Kidney capillary endothelial cell (primary cell): ENCODE measurements at regions not wholly inside any gene's neighbourhood (a gene's known extent, or its start where the extent isn't known, plus 50 kb on each side); places are given as distances from the start of the nearest gene placed in this dataset.

Source experiments
- DNase-seq: peaks from one replicate; pipeline ENCODE4 v3.0.0-alpha.2; 2018; ENCODE audit warnings: low spot score

DNA sequence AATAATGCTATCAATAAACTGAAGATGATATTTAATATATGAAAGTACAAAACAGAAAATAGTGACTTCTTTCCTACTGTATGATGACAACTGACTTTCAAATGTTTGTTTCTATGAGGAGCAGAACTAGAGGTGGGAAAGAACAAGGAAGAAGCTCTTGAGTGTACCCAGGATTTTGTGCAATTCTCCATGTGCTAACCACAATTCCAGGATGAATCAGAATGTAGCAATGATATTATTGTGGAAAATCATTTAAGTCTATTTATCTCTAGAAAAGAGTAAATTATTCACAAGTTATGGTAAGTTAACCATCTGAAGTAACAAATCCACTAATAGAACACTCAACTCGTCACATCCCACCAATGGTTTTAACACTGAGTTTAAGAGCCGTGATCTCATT lies 324.1 kb upstream of the EMCN start:
- DNase-seq = no peak

DNA sequence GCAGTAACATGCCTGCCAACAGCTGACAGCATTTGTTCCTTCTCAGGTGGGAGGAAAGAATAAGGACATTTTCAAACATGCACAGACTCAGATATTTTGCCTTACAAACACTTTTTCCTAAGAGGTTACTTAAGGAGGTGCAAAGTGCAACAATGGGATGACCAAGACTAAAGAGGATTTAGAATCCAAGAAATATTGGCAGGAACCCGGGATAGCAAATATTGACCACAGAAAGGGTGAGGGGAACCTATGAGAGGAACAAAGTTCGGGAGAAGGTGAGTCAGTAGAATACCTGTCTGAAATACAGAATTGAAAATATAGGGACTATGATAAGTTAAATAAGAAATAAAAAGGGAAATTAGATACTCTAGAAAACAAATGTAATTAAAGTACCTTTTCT lies 321.9 kb upstream of the EMCN start:
- DNase-seq = no peak

DNA sequence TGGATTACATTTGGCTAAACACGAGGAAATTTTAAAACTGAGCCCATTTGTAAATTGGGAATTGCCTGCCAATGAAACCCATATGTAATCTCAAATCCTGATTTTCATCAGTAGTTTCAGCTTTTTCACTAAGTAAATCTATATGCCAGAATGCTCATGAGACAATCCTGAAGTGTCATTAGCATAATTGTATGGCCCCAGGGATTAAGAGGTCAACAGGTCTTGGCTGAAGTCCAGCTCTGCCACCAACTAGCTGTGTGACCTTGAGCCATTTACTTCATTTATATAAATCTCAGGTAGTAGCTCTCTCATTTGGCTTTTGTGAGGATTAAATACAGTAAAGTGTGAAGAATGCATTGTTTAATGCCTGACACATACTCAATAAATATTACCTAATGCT lies 320.5 kb upstream of the EMCN start:
- DNase-seq = no peak

DNA sequence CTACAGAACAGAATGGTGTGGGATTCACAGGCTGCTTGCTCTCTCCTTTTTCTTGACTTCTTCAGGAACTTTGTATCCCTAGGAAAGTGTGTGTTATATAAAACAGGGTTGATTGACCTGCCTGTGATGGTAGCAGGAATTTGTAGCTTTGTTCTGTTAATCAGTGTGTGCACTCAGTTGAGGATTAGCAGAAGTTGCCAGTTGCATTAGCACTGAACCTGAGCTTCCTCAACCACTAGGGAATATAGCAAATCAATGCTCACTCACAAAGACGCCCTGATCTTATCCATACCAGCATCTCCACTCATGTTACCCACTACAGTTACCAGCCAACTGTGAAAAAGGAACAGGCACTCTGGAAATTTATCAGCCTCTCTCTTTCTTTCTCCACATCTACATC lies 319.1 kb upstream of the EMCN start:
- DNase-seq = no peak

DNA sequence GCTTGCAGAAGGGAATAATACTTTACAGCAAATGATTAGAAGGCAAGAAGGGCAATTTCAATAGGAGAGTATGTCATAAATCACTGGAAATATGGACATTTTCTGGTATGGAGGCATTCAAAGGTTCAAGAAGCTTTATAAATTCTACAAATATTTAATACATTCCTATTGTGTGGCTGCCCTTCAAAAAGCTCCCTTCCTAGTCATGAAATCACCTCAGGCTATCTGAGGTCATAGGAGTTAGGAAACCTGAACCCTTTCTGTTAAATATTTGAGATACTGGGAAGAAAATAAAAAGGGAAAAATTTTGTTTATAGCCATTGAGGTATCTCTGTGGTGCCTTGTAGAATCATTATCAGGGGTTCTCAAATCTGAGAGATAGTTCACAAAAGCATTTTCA lies 316.8 kb upstream of the EMCN start:
- no peak for DNase-seq

DNA sequence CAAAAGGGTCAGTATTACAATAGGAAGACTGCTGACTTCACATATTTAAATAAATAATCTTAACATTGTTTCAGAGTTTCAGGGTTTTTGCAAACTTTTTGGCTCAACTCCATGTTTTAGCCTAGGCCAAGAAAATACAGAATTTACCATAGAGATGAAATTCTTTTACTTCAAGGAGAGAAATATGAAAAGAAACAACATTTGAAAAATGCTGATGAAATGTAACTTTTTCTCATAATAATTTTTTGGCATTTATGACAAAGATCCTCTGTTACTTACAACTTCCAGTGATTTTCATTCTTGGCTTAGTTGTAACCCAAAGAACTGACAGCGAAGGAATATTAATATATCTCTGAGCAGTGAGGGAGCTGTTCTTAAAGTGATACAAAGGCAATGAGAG lies 316.1 kb upstream of the EMCN start:
- DNase-seq = no peak

DNA sequence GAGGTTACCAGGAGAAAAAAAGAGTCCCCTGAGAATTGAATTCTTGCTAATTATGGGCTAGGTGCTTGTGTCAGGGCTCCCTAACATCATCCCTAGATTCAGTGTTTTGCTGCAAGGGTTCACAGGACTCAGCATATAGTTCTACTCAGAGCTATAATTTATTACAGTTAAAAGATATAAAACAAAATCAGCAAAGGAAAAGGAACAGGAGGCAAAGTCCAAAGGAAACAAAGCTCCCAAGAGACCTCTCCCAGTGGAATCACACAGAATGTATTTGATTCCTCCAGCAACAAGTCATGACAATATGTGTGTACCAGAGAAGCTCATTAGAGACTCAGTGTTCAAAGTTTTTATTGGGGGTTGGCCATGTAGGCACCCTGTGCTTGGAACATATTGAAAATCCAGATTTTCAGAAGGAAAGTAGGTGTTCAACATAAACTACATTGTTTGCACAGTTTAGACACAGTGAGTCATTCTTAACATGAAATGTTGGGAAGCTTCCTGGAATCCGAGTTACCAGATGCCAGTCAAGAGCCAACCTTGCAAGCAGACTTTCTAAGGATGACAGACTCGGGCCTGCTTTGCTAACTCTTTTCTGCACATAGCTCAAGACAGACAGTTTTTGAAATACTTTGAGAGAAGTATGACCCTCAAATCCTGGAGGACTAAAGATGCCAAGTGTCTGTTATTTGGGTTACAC lies 311.3 kb upstream of the EMCN start:
- peak; percentile 4 for DNase-seq

DNA sequence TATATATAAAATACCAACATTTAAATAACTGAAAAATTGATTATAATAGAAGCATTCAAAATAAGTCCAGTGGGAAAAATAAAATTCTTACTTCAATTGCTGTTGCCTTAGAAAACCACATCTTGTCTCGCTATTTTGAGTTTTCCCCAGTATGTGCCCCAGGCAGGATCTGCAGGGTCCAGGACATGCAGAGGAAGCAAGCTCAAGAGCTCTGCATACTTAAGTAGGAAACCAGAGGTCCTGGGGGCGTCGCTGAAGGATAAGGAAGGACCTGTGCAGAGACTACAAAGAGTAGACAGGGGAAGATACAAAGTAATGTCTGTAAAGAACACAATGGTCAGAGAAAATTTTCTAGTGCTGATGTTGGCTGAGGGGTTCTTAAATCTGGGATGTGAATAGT lies 310.5 kb upstream of the EMCN start:
- DNase-seq = no peak

DNA sequence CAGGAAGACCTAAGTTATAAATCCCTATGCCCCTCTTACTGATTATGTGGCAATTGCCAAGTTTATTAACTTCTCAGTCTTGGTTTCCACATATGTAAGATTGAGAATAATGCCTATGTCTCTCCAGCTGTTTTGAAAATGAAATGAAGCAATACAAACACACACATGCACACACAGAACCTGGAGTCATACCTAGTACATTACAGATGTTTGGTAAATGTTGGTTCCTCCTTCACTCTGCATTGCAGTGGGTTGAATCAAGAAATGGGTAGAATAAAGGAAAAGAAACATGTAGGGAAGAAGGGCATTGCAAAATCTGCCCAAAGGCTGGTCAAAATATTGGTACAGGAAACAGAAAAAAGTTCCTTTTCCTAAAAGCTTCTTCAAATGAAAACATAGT lies 309.9 kb upstream of the EMCN start:
- DNase-seq = no peak

DNA sequence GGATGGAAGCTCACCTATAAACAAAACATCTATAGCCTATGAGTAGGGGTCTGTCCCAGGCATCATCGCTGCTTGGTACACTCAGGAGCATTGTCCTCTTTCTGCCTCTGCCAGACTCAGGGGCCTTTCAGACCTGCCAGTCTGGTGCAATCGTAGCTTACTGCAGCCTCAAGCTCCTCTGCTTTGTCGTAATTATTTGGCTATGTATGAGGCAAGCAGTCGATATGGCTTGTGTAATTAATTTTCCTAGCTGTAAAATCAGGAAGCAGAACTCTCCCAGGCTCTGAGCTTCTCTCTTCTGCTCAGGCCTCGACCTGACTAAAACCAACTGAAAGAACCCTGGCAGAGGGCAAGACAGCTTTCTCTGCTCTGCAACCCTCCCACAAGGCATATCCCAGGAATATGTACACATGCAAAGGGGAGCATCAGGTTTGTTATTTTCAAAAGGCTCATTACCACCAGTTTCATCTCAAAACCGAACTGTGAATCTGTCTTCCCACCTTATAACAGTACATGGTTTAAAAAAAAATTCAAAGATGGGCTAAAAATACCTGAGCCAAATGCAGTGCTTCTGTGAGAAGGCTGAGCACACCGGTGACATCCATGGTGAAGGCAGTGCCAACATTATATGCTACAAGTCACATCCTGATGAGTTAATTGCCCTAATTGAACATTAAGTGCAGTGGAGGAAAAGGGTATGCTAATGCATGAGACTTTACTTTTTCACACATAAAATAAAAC lies 309.2 kb upstream of the EMCN start:
- DNase-seq = no peak

DNA sequence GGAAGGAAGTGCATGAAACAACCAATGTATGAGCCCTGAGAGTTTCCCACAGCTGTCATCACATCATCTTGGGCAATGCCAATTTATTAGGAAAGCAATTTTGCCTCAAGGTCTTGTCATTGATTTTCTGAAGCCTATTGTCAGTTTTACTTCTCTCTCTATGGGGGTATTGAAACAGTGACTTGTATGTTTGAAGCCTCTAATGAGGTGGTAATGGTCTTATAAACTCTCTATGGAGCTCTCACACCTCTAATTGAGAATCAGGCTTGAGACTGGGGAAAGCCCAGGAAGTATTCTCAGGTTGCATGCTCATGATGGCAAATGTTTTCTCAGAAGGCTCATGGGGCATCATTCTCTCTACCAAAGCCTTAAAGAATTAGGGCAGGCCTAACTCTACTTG lies 308.2 kb upstream of the EMCN start:
- DNase-seq = no peak

DNA sequence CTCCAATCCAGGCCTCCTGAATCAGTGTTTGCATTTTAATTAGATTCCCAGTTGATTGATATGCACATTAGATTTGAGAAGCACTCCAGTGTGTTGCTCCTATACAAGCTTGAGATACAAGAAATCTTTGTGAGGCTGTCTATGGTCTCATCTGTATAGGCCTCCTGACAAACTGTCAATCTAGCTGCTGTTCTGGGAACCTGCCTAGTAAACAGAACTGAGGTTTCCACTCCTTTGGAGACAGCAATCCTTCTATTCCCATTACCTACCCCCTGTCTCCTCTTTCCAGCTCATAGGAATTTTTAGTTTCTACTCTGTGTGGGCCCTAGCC lies 306.1 kb upstream of the EMCN start:
- DNase-seq = no peak

DNA sequence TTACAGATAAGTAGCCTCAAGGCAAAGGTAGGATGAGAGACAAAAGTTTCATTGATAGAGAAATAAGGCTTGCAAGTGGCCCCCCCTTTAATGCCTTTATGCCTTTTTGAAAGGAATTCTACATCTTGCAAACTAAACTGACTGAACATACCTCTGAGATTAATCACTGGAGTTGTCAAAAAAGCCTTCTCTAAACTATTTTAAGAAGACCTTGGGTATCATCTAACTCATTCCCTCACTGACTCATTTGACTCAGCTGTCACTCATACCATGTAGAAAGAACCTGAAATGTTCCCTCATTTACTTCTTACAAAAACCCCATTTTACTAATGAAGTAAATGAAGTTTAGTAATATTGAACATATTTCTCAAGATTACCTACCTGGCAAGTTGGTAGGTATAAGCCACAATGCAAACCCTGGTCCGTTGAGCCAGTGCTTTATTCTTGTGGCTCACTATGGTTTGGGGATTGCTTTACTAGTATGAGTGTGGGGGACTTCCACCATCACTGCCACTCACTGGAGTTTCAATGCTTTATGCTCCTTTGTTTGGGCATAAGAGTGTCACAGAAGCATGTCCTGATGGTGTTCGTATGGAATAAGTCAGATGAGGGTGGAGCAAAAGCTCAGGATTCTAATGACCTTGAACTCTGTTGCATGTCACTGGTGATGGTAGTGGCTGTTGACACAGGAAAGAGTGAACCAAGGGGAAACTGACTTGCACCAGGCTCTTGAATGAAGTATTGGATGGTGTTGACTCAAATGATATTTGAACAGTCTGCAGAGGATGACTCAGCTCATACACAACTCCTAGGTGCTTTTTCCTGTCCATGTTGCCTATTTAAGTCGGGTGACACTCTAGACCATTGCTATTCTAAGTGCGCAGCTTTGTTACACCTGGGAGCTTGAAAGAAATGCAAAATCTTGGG lies 305.5 kb upstream of the EMCN start:
- peak; percentile 11 for DNase-seq

DNA sequence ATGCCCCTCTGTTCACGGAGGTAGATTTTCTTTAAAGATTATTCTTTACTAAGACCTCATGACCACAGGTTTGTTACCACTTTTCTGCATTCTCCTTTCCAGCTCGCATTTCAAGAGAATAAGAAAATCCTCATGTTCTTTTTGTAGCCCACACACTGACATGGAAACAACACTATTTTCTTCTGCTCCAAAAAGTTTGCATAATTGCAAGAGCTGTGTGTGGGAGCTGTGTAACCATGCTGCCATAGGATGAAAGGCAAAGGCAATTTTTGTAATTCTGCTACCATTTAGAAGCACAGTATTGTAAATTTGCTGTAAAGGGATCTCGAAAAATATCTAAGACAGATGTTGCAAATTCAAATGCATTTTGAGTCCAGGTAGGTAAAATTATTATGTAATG lies 302.4 kb upstream of the EMCN start:
- DNase-seq = no peak

DNA sequence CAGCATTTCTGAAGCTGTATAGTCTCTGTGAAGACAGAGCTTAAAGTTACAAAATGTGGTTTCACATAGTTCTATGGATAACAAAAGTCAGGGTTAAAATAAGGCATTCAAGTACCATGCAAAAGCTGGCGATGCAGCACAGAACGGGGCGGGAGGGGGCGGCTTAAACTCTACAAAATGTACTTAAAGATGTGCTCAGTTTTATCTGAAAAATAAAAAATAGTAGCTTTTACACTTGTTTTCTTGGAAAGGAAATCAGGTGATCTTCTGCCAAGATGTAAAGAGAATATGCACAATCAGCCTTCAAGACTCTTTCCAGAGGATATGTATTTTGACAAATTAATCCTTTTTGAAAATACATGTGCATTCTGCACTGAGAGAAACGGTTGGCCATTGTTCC lies 301.7 kb upstream of the EMCN start:
- DNase-seq = no peak

DNA sequence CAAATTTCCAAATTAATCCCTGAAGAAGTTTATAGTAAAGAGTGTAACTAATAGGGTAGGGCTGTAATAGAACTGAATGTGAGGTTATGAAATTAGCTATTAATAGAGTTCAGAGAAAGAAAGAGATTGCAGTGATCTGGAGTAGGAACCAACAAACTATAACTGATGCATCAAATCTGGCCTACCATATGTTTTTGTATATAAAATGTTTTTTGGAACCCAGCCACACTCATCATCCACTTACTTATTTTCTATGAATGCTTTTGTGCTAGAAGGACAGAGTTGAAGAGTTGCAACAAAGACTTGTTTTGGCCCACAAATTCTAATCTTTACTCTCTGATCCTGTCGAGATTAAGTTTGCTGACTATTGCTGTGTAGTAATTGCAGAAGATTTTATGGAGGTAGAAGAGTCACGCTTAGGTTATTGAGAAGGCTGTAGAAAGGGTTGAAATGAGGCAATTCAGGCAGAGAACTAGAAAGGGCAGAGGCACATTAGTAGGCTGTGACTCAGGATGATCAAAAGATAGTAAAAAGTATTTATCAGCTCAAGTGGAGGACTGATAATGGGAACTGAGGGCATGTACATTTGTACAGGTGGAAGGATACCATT lies 298.7 kb upstream of the EMCN start:
- DNase-seq = no peak

DNA sequence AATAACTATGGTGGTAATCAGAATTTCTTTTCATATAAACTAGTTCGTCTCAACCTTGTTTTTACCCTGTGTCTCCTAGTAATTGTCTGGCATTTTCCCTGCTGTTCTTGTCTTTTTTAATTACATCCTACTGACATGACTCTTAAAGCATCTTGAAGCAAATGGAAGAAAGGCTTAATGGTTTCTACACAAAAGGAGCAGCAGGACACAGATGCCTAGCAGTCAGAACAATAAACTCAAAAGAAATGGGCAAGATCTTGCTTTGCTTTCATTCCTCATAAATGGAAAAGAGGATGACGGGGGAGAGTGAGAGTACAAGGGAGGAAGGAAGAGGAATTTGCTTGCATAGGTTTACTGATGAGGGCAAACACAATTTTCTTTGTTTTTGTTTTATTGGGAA lies 293.2 kb upstream of the EMCN start:
- no peak for DNase-seq

DNA sequence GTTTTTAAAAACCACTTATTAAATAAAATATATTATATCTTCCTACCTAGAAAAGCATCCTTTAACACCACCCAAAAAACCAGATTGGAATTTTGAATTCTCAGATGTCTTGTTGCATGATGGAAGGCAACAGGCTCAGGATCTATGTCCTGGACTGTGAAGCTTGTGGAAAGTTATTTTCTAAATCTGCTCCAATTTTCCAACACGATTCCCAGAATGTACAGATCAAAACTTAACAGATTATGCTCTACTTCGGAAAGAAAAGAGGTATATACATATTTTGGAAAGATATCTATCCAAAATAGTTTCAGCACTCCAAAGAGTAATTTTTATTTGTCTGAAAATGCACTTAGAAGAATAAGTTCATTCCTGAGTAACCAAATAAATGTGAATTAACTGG lies 291.7 kb upstream of the EMCN start:
- DNase-seq = no peak

DNA sequence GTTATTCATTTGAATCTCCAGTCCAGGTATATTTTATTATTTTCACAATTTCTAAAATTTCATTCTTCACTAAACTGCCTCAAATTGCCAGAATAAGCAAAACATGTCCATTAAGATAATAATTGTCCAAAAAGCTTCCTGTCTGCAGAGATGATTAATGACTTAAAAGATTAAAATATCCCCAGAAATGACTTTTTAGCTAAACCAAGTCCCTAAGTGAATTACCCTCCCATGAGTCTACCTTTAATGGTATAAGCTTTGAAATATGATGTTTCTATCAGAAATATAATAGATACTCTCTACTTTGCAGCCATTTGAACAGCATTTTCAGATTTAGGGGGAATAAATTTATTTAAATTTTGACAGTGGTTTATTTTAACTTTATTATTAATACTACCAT lies 289.2 kb upstream of the EMCN start:
- no peak for DNase-seq

DNA sequence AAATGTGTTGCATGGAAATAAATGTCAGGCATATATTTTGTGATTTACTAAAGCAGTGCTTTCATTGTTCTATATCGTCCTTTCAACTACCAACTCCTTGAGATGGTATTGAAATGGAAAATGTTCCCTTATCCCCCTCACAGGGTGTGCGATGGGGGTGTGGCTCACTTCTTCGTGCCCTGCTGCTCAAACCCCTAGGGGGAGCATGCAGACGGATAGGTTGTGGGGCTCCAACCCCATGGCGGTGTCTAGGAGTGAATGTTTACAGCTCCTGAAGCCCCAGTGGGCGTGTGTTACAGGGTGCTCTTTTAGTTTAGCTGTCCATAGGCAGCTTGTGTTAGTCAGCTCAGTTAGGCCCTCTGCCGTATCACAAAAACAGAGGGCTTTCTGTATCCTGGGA lies 287.7 kb upstream of the EMCN start:
- DNase-seq = no peak

DNA sequence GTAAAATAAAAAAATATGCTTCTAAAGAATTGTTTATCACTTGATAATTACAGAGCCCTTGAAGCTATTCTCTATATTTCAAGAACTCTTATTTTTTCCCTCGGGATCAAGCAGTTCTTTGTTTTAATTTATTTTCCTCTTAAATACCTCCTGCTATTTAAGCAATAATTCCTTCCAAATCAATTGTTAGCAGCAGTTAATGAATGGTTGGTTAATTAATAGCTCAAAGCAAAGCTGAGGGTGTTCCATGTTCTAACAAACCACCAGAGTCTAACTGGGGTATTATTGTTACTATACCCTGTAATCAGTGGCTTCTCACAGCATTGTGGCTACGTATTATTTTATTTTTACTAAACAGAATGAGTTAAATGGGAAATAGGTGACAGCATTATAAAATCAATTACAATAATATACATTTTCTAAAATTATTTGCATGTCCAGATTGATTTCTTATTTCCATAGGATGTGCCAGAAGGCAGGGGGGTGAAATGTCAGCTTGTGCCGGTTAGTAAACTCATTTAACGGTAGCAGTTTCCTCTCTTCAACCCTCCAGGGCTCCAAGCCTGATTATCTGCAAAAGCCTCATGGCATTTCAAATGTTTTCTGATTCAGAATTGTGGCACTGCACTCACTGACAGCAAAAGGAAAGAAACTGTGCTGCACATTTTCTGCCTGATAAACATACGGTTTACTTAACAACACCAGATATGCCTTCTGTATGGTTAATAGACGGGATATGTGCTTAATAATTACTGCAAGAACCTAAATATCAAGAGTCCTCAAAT lies 286.9 kb upstream of the EMCN start:
- no peak for DNase-seq

DNA sequence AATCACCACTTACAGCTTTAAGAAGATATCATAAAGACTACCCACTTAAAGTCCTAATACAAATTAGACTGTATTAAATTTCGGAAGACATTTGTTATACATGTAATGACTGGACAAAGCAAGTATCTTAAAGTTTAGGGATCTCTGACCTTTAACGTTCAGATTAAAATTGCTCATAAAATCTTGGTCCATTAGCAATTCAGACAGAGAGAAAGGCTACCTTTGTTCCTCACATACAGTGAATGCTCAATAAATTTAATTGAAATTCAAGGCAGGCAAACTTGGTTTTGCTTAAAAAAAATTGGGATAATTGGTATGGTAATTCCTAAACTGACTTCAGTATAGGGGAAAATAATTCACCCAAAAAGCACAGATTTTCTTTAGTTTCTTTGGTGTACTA lies 285.9 kb upstream of the EMCN start:
- no peak for DNase-seq
